Right lung (tissue), 2 donors: ENCODE measurements at regions not wholly inside any gene's neighbourhood (a gene's known extent, or its start where the extent isn't known, plus 50 kb on each side); places are given as distances from the start of the nearest gene placed in this dataset.

Experiments used
- DNase-seq, 2 donors: peaks; one replicate each; pipeline ENCODE4 v3.0.0-alpha.2; 2013

DNA sequence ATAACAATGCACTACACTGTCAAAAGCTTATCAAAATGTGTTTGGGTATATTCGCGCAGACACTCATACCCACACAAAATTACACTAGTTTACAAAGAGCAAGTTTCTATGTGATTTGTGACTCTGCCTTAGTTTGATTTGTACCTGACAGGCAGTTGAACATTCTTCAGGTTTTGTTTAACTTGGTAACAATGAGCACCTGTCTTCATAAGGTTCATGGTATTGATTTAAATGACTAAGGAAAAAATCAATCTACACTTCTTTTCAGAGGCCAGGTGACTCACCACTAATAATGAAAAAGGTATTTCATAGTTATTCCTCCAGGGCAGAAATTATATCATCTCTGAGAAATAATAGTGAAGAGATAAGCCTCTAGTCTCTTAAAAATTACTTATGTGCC, 1114.6 kb upstream of the AGA start:
- no peak for DNase-seq

DNA sequence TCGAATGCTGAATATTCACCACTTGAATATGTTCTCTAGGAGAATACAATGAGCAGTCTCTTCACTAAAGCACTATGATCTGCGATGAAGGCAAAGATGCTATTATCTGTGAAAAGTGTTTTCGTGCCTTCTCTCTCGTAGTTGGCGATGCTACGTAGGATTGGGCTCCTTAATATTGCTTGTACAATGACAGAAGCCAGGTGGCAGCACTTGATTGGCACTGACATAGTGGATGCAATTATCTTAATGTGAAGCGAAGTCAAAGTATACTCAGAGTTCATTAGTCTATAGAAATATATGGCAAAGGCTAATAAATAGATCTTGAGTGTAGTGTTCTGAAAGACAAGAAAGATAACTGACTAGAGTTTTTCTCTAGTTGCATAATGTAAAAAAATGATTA, 1135.7 kb upstream of the AGA start:
- no peak for DNase-seq

DNA sequence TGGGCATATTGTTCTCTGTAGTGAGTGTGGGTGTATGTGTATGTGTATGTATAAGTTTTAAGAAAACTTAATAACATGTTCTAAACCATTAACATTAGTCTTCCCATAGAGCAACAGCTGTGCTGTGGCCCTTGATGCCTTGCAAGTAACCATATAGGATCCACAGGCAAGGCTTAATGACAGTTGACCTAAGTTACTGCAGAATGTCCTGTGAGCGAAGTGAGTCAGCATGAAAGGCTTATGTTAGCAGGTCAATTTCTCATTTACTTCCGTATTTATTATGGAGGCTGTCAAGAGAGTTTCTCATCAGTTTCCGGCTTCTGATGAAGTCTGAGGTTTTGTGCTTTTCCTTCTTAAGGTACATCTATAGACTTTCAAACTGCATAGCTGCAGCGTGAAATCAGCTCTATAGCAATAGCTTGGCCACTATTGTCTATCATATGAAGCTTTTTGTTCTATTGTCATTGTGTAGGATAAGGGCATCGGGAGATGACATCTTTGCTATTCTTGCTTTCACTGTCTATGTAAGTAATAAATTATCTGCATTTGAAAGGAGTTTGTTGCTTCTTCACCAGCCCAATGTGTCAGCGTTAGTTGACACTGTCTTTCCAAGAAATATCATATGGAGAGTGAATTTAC, 1153.4 kb upstream of the AGA start:
- no peak for DNase-seq

DNA sequence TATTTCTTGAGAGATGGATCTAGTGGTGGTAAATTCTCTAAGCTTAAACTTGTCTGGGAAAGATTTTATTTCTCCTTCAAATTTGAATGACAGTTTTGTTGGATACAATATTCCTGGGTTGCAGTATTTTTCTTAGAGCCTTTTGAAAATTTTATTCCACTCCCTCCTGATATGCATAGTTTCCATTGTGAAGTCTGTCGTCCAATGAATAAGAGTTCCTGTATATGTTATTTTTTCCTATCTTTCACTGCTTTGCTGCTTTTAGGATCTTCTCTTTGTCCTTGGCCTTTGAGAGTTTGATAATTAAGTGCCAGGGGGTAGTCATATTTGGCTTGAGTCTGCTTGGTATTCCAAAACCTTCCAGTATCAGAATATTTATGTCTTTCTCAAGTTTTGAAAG, 1156.4 kb upstream of the AGA start:
- no peak for DNase-seq

GRCh38 chr4:178599521-178599920, 1157.3 kb upstream of the AGA start:
- DNase-seq: no peak

DNA sequence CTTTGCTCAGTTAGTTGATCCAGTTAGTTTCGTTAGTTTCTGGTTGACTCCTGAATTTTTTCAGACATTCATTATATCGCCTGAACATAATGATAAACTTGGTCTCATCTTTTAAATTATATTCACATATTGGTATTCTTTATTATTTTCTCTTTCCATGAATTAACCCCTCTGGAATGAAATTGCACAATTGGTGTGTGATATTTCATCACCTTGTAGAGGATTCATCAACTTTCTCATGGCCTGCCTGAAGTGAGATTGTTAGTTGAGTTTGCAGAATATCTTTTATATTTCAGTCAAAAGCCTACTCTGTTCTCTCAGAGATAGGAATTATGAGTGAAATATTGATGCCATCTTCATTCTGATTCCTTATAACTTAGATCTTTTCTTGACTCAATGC, 1160.6 kb upstream of the AGA start:
- DNase-seq: no peak

- DNase-seq: no peak
Observed at GRCh38 chr4:178611062-178611461, 1168.8 kb upstream of the AGA start.

- DNase-seq: no peak
Observed at GRCh38 chr4:178612733-178613132, 1170.5 kb upstream of the AGA start.

DNA sequence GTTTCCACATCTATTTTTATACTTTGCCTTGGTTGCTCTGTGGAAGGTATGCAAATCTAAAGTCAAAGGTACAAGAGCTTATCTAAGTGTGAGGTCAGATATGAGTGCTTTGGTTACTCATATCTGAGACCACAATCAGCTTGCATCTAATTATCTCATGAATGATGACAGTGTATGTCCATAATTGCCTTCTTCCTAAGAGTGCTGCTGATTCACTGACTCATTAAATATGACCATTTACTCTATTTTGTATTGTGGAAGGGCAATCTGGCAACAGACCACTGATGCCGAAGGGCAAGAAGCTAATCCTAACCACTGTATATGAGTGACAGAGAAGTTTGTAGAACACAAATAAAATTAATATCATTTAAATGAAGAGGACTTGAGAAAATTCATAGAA, 1190.2 kb upstream of the AGA start:
- DNase-seq: no peak

DNA sequence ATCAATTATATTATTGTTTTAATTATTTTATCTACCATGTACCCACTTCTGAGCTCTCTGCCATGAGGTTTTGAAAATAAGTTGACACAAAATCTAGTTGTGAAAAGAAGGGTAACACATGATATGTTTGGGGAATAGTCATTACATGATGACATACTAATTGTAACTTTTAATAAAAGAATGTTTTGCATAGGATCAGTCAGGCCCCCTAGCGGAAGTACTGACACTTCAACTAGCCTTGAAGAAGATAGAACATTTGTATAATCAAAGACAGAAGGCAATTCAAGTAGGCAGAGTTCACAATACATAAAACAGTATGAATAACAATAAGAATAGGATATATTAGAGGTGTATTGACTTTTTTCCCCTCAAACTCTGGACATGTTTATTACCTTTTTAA, 1191.0 kb upstream of the AGA start:
- no peak for DNase-seq

DNA sequence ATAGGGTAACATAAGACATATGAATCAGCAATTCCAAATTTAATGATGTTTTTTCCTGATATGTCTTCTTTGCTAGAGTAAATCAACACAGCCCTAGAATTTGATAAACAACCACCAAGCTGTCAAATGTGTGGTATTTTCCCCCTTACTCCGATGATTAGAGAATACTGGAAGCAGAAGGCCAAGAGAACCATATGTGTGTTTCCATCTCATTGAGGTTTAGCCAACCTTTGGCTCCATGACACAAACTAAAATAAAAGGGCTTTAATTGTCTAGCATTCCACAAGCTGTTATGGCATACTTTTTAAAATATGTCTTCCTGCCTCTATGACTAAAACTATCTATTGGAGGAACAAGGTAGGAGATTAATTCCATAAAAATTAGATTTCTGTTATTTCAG, 1222.4 kb upstream of the AGA start:
- no peak for DNase-seq

DNA sequence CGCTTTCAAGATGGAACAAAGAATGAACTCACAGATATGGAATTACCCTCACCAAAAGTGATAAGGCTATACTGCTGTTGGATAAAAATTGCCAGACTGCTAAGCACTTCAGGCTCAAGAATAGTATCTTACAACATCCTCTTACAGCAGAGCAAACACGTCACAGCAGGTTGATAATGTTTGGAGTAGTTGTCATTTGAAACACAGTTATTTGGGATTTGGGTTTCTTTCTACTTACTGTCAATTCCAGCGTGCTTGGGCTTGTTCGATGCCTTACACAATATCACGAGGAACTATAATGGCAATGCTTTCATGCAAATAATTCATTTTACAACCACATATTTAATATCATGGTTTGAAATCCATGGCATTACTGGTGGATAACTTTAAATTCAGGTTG, 1223.7 kb upstream of the AGA start:
- DNase-seq: no peak

DNA sequence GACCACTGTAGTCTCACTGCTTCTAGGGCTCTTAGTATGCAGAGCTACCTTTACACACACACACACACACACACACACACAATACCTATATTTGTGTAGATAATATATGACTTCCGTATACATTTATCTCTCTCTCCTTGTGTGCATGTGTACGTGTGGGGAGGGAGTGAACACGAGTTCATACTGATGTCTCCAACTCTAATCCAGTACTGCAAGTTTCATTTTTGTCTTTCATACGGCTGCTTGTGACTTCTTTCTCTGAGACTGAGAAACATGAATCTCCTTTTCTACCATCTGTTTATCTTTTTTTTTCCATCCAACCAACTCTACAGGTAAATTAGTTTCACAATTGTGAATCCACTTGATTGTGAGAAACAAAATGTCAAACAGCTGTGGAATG, 1229.5 kb upstream of the AGA start:
- DNase-seq: no peak

GRCh38 chr4:178672512-178672911, 1230.3 kb upstream of the AGA start:
- no peak for DNase-seq

GRCh38 chr4:178681871-178682270, 1239.6 kb upstream of the AGA start:
- DNase-seq: no peak

DNA sequence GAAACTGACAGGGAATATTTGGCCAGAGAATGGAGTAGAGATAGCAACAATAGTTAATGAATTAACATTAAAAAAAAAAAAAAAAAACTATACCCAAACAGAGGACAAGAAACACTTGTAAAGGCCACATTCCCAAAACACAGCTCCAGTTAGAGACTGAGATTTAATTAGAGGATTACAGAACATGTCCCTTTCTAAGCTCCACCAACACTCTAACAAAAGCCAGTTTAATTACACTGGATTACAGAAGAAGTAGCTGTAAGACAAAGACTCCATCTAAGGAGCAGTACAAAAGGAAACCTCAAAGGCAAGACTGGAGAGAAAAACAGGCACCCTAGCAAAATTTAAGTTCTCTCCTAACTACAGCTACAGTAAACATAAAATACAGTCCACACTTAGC, 1247.7 kb upstream of the AGA start:
- no peak for DNase-seq

GRCh38 chr4:178693816-178694215, 1251.6 kb upstream of the AGA start:
- no peak for DNase-seq

- no peak for DNase-seq
Observed at GRCh38 chr4:178696515-178696914, 1254.3 kb upstream of the AGA start.

GRCh38 chr4:178712486-178712885, 1270.2 kb upstream of the AGA start:
- DNase-seq: no peak

DNA sequence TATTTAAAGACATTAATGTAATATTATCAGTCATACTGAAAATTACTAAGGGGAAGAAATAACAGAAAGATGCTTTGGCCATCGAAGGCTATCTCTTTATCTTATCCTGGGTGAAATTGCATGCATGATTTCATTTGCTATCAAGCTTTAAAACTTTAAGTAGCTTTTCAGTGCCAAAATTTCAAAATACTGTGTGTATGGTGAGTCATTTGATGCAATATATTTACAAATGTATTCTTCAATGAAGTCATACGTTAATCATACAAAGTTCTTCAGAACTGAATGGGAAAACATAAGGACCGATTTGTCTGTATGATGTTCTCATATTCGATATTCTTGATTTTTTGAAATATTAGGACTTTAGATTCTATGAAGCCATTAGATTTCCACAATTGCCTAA, 1295.8 kb upstream of the AGA start:
- DNase-seq: no peak

- DNase-seq: no peak
Observed at GRCh38 chr4:178745203-178745602, 1303.0 kb upstream of the AGA start.

DNA sequence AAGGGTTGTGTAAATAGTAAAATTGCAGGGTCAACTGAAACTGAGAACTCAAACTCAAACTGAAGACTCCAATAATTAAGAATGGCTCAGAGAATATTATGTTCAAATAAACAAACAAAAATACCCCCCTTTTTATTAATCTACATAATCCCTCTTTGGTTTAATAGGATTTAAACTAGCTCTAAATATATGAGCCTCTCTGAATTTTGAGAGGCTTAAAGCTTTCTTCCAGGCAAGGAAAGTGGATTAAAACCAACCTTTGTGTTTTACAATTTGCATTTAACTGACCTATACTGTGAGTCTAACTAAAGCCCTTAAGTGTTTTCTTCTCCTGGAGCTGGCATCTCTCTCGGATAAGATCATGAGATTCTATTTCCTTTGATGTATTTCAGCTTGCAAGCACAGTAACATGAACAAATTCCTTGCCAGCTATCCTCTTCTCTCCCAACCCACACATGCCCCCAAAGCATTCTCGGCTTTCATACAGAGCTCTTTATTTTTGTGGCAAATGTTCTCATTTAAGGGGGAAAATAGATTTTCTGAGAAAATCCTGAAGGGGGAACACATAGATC, 1310.8 kb upstream of the AGA start:
- DNase-seq: no peak

DNA sequence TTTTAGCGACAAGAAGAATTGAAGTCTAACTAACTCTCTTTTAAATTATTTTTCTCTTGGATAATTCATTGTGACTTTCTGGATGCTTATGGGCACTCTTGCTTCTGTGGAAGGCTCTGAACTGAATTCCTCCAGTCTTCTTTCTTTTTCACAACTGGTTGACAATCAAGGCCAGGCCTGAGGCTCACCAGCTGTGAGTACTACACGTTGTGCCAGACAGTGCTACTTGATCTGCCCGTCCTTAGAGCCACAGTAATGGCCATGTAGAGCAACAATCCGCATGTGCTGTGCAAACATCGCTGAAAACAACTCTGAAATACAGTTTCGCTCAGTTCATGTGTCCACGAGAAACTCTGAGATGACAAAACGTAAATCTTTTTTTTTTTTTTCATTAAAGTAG, 1336.3 kb upstream of the AGA start:
- no peak for DNase-seq

- DNase-seq: no peak
Observed at GRCh38 chr4:178781779-178782178, 1339.5 kb upstream of the AGA start.
